Esophagus (tissue), 2 donors: ENCODE measurements at regions not wholly inside any gene's neighbourhood (a gene's known extent, or its start where the extent isn't known, plus 50 kb on each side); places are given as distances from the start of the nearest gene placed in this dataset.

ENCODE experiments used
- H3K27ac ChIP-seq, 2 donors: one replicate each; pipeline ENCODE4 v1.5.1; 2013; ENCODE audit warnings: low read depth in 2 of 2, mild to moderate bottlenecking in 2 of 2, inconsistent platforms in 1 of 2, low read length in 1 of 2, moderate library complexity in 1 of 2
- H3K27me3 ChIP-seq, 2 donors: one replicate each; pipeline ENCODE4 v1.6.1; 2013; ENCODE audit warnings: low read length in 2 of 2, control low read depth in 1 of 2, mild to moderate bottlenecking in 1 of 2; ENCODE audit not compliant: insufficient read depth in 2 of 2, control insufficient read depth in 1 of 2
- H3K36me3 ChIP-seq, 2 donors: one replicate each; pipeline ENCODE4 v1.6.1; 2013; ENCODE audit warnings: low read length in 1 of 2; ENCODE audit not compliant: control insufficient read depth in 2 of 2, insufficient read depth in 2 of 2
- H3K4me1 ChIP-seq, 2 donors: one replicate each; pipeline ENCODE4 v1.6.1; 2013; ENCODE audit warnings: low read length in 1 of 2; ENCODE audit not compliant: control insufficient read depth in 2 of 2, insufficient read depth in 2 of 2
- H3K4me3 ChIP-seq, 2 donors: one replicate each; pipeline ENCODE4 v1.5.1; 2013; ENCODE audit warnings: low read length in 2 of 2, mild to moderate bottlenecking in 2 of 2, low read depth in 1 of 2, moderate library complexity in 1 of 2
- H3K9me3 ChIP-seq, 2 donors: one replicate each; pipeline ENCODE4 v1.6.1; 2013; ENCODE audit warnings: mild to moderate bottlenecking in 2 of 2, low read depth in 1 of 2, low read length in 1 of 2, moderate library complexity in 1 of 2; ENCODE audit not compliant: control insufficient read depth in 2 of 2, insufficient read depth in 1 of 2
- WGBS, 2 donors: extraction: QIAGEN DNeasy Blood & Tissue Kit; methylation state at CpG; one replicate each; pipeline ENCODE4 v1.1.7; 2013; 5-methylcytosine and 5-hydroxymethylcytosine counted together
- donor health status: healthy with polysubstance abuse.
- donor health status: Bipolar disorder and iron deficiency.

GRCh38 chr6:141451511-141452353 lies 681.0 kb upstream of the GJE1 start:
- no peaks in the 10 kb centered on the region for H3K4me1 ChIP-seq
- no peak overlapping the region for H3K27ac ChIP-seq
- H3K27me3 ChIP-seq: no peaks in the 10 kb centered on the region
- no peaks in the 10 kb centered on the region for H3K9me3 ChIP-seq
- no peak overlapping the region for H3K4me3 ChIP-seq
- WGBS, 2 donors: 49 to 53% methylated on average over 1 of the region's 1 CpG
- H3K36me3 ChIP-seq: no peaks in the 10 kb centered on the region

- no peaks in the 10 kb centered on the region for H3K9me3 ChIP-seq
- H3K4me1 ChIP-seq: no peaks in the 10 kb centered on the region
- H3K27me3 ChIP-seq: no peaks in the 10 kb centered on the region
- no peaks in the 10 kb centered on the region for H3K36me3 ChIP-seq
- no peak overlapping the region for H3K4me3 ChIP-seq
- H3K27ac ChIP-seq: no peak overlapping the region
These were observed 681.6 kb upstream of the GJE1 start for GRCh38 chr6:141451181-141451510.

GRCh38 chr6:141445928-141446628 lies 686.6 kb upstream of the GJE1 start:
- Histone ChIP-seq H3K27ac (no peak overlapping the region), H3K36me3 (no peaks in the 10 kb centered on the region), H3K4me1 (no peaks in the 10 kb centered on the region), H3K9me3 (no peaks in the 10 kb centered on the region), H3K27me3 (no peaks in the 10 kb centered on the region), H3K4me3 (no peak overlapping the region)
- WGBS, 2 donors: 83 to 84% methylated on average over 3 of the region's 3 CpGs

GRCh38 chr6:141443668-141444289 lies 688.9 kb upstream of the GJE1 start:
- H3K27ac ChIP-seq: no peak overlapping the region
- H3K36me3 ChIP-seq: no peaks in the 10 kb centered on the region
- 90 to 93% methylated on average over 1 of the region's 1 CpG for WGBS, 2 donors
- no peak overlapping the region for H3K4me3 ChIP-seq
- no peaks in the 10 kb centered on the region for H3K4me1 ChIP-seq
- no peaks in the 10 kb centered on the region for H3K27me3 ChIP-seq
- H3K9me3 ChIP-seq: no peaks in the 10 kb centered on the region

DNA sequence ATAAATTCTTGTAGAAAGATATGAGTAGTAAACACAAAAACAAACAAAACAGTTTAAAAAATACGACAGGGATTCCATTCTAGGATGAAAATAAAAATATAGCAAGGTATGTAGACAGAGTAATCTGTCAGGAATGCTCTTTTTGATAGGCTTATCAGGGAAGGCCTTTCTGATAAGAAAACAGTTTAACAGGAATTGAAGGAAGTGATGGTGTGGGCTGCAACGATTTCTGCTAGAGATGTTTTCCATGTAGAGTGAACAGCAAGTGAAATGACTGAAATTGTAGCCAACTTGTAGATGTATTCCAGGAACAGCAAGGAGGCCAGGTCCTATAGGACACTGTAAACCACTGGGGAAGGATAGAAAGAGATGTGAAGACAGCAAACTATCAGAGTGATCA lies 689.7 kb upstream of the GJE1 start:
- 55 to 60% methylated on average over 2 of the region's 2 CpGs for WGBS, 2 donors
- Histone ChIP-seq H3K4me1 (no peaks in the 10 kb centered on the region), H3K27me3 (no peaks in the 10 kb centered on the region), H3K9me3 (no peaks in the 10 kb centered on the region), H3K27ac (no peak overlapping the region), H3K4me3 (no peak overlapping the region), H3K36me3 (no peaks in the 10 kb centered on the region)

DNA sequence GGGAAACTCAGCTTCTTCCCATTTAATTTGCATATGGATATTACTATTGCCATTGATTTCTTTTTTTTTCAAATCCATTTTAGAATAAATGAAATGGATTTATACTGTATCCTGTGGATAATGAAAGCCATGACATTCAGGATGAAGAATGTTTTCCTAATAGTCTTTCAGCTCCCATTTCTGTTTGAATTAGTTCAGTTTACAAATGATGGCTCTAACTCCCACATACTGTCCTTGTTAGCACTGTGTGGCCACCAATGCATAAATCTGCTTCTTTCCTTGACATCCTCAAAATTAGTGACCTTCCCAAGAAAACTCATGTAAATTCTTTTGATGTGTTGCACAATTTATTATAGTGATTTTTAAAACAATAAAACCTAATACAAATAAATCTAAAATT lies 693.2 kb upstream of the GJE1 start:
- no peaks in the 10 kb centered on the region for H3K27me3 ChIP-seq
- H3K27ac ChIP-seq: no peak overlapping the region

GRCh38 chr6:141437685-141438084 lies 695.0 kb upstream of the GJE1 start:
- Histone ChIP-seq H3K36me3 (no peaks in the 10 kb centered on the region), H3K9me3 (no peaks in the 10 kb centered on the region), H3K4me1 (no peaks in the 10 kb centered on the region), H3K4me3 (no peak overlapping the region), H3K27me3 (no peaks in the 10 kb centered on the region), H3K27ac (no peak overlapping the region)

More for the DNA sequence above, 693.2 kb upstream of the GJE1 start:
- no peaks in the 10 kb centered on the region for H3K9me3 ChIP-seq
- no peaks in the 10 kb centered on the region for H3K4me1 ChIP-seq
- H3K36me3 ChIP-seq: no peaks in the 10 kb centered on the region
- no peak overlapping the region for H3K4me3 ChIP-seq

DNA sequence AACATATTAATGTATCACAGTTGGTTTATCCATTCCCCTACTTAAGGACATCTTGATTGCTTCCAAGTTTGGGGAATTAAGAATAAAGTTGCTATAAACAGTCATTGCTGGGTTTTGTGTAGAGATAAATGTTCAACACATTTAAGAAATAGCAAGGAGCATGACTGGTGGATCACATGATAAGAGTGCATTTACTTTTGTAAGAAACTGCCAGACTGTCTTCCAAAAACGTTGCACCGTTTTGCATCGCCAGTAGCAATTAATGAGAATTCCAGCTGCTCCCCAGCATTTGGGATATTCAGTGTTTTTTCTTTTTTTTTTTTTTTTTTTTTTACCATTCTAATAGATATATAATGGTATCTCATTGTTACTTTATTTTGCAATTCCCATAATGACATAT lies 695.7 kb upstream of the GJE1 start:
- no peaks in the 10 kb centered on the region for H3K27me3 ChIP-seq
- H3K4me1 ChIP-seq: no peaks in the 10 kb centered on the region
- H3K36me3 ChIP-seq: no peaks in the 10 kb centered on the region
- no peak overlapping the region for H3K27ac ChIP-seq
- WGBS, 2 donors: 73 to 74% methylated on average over 3 of the region's 3 CpGs
- H3K9me3 ChIP-seq: no peaks in the 10 kb centered on the region
- no peak overlapping the region for H3K4me3 ChIP-seq

DNA sequence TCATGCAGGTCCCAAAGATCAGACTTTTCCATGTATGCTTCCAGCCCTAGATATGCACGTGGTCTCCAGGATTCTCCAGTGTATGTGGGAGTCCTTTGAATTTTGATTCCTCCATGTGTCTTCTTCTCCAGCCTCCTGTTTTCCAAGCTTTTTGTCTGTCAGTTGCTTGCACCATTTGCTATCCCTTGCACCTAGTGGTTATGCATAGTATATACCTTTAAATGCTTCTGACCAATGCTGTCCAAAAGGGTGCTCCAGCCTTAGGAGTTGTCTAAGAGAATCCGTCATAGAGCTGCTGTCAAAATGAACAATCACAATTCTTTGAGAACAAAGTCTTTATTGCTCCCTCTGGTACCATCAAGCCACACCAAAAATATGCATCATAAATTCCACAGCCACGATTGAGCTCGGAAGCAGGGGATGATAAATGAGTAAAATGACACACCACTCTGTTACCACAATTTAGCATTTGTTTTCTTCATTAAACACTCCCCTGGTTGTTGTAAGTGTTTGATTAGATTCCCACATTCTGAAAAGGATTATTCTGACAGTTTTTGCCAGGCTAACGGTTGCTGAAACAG lies 706.2 kb upstream of the GJE1 start:
- no peaks in the 10 kb centered on the region for H3K4me1 ChIP-seq
- H3K27me3 ChIP-seq: no peaks in the 10 kb centered on the region
- WGBS, 2 donors: 70 to 82% methylated on average over 5 of the region's 5 CpGs
- H3K9me3 ChIP-seq: no peaks in the 10 kb centered on the region
- no peak overlapping the region for H3K27ac ChIP-seq
- no peaks in the 10 kb centered on the region for H3K36me3 ChIP-seq
- no peak overlapping the region for H3K4me3 ChIP-seq
